ENCODE measurements at regions not wholly inside any gene's neighbourhood (a gene's known extent, or its start where the extent isn't known, plus 50 kb on each side); places are given as distances from the start of the nearest gene placed in this dataset.
A peak's percentile ranks its signal among the peaks of the same experiment; 100 is the strongest.

GRCh38 chr5:2696156-2696807, 55.2 kb downstream of the IRX2 start:
- Histone ChIP-seq H3K27me3 (ENCODE audit: control insufficient read depth, insufficient read depth, low read length) (no peaks in the 10 kb centered on the region), H3K36me3 (ENCODE audit: control insufficient read depth, insufficient read depth, low read length) (no peaks in the 10 kb centered on the region), H3K9me3 (replicated peaks; ENCODE audit: control insufficient read depth, low read depth, low read length) (no peaks in the 10 kb centered on the region), H3K4me3 (ENCODE audit: low read length) (no peak overlapping the region), H3K4me1 (ENCODE audit: control insufficient read depth, insufficient read depth, low read length) (no peaks in the 10 kb centered on the region), H3K27ac (ENCODE audit: low read length) (no peak overlapping the region)
- 87% methylated on average over 11 of the region's 16 CpGs for WGBS (ENCODE audit: insufficient coverage)
- no peak for DNase-seq

- WGBS (ENCODE audit: insufficient coverage) = 80% methylated on average over 4 of the region's 8 CpGs
- Histone ChIP-seq H3K27ac (ENCODE audit: low read length) (no peak overlapping the region), H3K4me1 (ENCODE audit: control insufficient read depth, insufficient read depth, low read length) (no peaks in the 10 kb centered on the region), H3K27me3 (ENCODE audit: control insufficient read depth, insufficient read depth, low read length) (no peaks in the 10 kb centered on the region), H3K4me3 (ENCODE audit: low read length) (no peak overlapping the region), H3K36me3 (ENCODE audit: control insufficient read depth, insufficient read depth, low read length) (no peaks in the 10 kb centered on the region), H3K9me3 (replicated peaks; ENCODE audit: control insufficient read depth, low read depth, low read length) (no peaks in the 10 kb centered on the region)
- no peak for DNase-seq
Observed at GRCh38 chr5:2695200-2695891, 56.1 kb downstream of the IRX2 start.

GRCh38 chr5:2691530-2691929, 59.9 kb downstream of the IRX2 start:
- Histone ChIP-seq H3K4me3 (ENCODE audit: low read length) (no peak overlapping the region), H3K27ac (ENCODE audit: low read length) (no peak overlapping the region), H3K36me3 (ENCODE audit: control insufficient read depth, insufficient read depth, low read length) (no peaks in the 10 kb centered on the region), H3K9me3 (replicated peaks; ENCODE audit: control insufficient read depth, low read depth, low read length) (no peaks in the 10 kb centered on the region), H3K27me3 (ENCODE audit: control insufficient read depth, insufficient read depth, low read length) (peaks cover 2% of the 10 kb centered on the region), H3K4me1 (ENCODE audit: control insufficient read depth, insufficient read depth, low read length) (no peaks in the 10 kb centered on the region)
- no peak for DNase-seq
- WGBS (ENCODE audit: insufficient coverage) = no CpG with 5 or more reads among the region's 1 CpG

- no peak overlapping the region for H3K4me3 ChIP-seq (ENCODE audit: low read length)
- no peaks in the 10 kb centered on the region for H3K36me3 ChIP-seq (ENCODE audit: control insufficient read depth, insufficient read depth, low read length)
- H3K9me3 ChIP-seq (replicated peaks; ENCODE audit: control insufficient read depth, low read depth, low read length) = no peaks in the 10 kb centered on the region
- no peak overlapping the region for H3K27ac ChIP-seq (ENCODE audit: low read length)
- H3K27me3 ChIP-seq (ENCODE audit: control insufficient read depth, insufficient read depth, low read length) = peaks cover 2% of the 10 kb centered on the region
- WGBS (ENCODE audit: insufficient coverage) = 57% methylated on average over 1 of the region's 6 CpGs
- DNase-seq = no peak
- H3K4me1 ChIP-seq (ENCODE audit: control insufficient read depth, insufficient read depth, low read length) = no peaks in the 10 kb centered on the region
Observed at GRCh38 chr5:2690293-2690692, 61.2 kb downstream of the IRX2 start.

- no peak for DNase-seq
- Histone ChIP-seq H3K27me3 (ENCODE audit: control insufficient read depth, insufficient read depth, low read length) (peaks cover 4% of the 10 kb centered on the region), H3K27ac (ENCODE audit: low read length) (no peak overlapping the region), H3K4me3 (ENCODE audit: low read length) (no peak overlapping the region), H3K36me3 (ENCODE audit: control insufficient read depth, insufficient read depth, low read length) (no peaks in the 10 kb centered on the region), H3K4me1 (ENCODE audit: control insufficient read depth, insufficient read depth, low read length) (no peaks in the 10 kb centered on the region), H3K9me3 (replicated peaks; ENCODE audit: control insufficient read depth, low read depth, low read length) (no peaks in the 10 kb centered on the region)
- WGBS (ENCODE audit: insufficient coverage) = 88% methylated on average over 5 of the region's 5 CpGs
Observed at GRCh38 chr5:2688586-2688985, 62.9 kb downstream of the IRX2 start.

- H3K36me3 ChIP-seq (ENCODE audit: control insufficient read depth, insufficient read depth, low read length) = no peaks in the 10 kb centered on the region
- peaks cover 4% of the 10 kb centered on the region for H3K27me3 ChIP-seq (ENCODE audit: control insufficient read depth, insufficient read depth, low read length)
- no peaks in the 10 kb centered on the region for H3K9me3 ChIP-seq (replicated peaks; ENCODE audit: control insufficient read depth, low read depth, low read length)
- H3K4me3 ChIP-seq (ENCODE audit: low read length) = no peak overlapping the region
- 69% methylated on average over 5 of the region's 7 CpGs for WGBS (ENCODE audit: insufficient coverage)
- H3K27ac ChIP-seq (ENCODE audit: low read length) = no peak overlapping the region
- no peak for DNase-seq
- H3K4me1 ChIP-seq (ENCODE audit: control insufficient read depth, insufficient read depth, low read length) = no peaks in the 10 kb centered on the region
Observed at GRCh38 chr5:2687746-2688145, 63.7 kb downstream of the IRX2 start.

GRCh38 chr5:2686321-2687124, 65.0 kb downstream of the IRX2 start:
- DNase-seq = no peak
- no peaks in the 10 kb centered on the region for H3K4me1 ChIP-seq (ENCODE audit: control insufficient read depth, insufficient read depth, low read length)
- no peak overlapping the region for H3K4me3 ChIP-seq (ENCODE audit: low read length)
- no peak overlapping the region for H3K27ac ChIP-seq (ENCODE audit: low read length)
- no peaks in the 10 kb centered on the region for H3K9me3 ChIP-seq (replicated peaks; ENCODE audit: control insufficient read depth, low read depth, low read length)
- 44% methylated on average over 20 of the region's 28 CpGs for WGBS (ENCODE audit: insufficient coverage)
- peaks cover 4% of the 10 kb centered on the region for H3K27me3 ChIP-seq (ENCODE audit: control insufficient read depth, insufficient read depth, low read length)
- H3K36me3 ChIP-seq (ENCODE audit: control insufficient read depth, insufficient read depth, low read length) = no peaks in the 10 kb centered on the region

GRCh38 chr5:2685651-2686272, 65.7 kb downstream of the IRX2 start:
- WGBS (ENCODE audit: insufficient coverage) = 47% methylated on average over 2 of the region's 4 CpGs
- Histone ChIP-seq H3K36me3 (ENCODE audit: control insufficient read depth, insufficient read depth, low read length) (no peaks in the 10 kb centered on the region), H3K9me3 (replicated peaks; ENCODE audit: control insufficient read depth, low read depth, low read length) (no peaks in the 10 kb centered on the region), H3K4me1 (ENCODE audit: control insufficient read depth, insufficient read depth, low read length) (no peaks in the 10 kb centered on the region), H3K4me3 (ENCODE audit: low read length) (no peak overlapping the region), H3K27me3 (ENCODE audit: control insufficient read depth, insufficient read depth, low read length) (peaks cover 4% of the 10 kb centered on the region), H3K27ac (ENCODE audit: low read length) (no peak overlapping the region)
- peak; percentile 16 for DNase-seq

GRCh38 chr5:2684606-2685005, 66.9 kb downstream of the IRX2 start:
- H3K27ac ChIP-seq (ENCODE audit: low read length) = no peak overlapping the region
- H3K9me3 ChIP-seq (replicated peaks; ENCODE audit: control insufficient read depth, low read depth, low read length) = no peaks in the 10 kb centered on the region
- H3K36me3 ChIP-seq (ENCODE audit: control insufficient read depth, insufficient read depth, low read length) = no peaks in the 10 kb centered on the region
- H3K4me3 ChIP-seq (ENCODE audit: low read length) = no peak overlapping the region
- H3K27me3 ChIP-seq (ENCODE audit: control insufficient read depth, insufficient read depth, low read length) = peaks cover 4% of the 10 kb centered on the region
- WGBS (ENCODE audit: insufficient coverage) = 72% methylated on average over 5 of the region's 11 CpGs
- DNase-seq = no peak
- no peaks in the 10 kb centered on the region for H3K4me1 ChIP-seq (ENCODE audit: control insufficient read depth, insufficient read depth, low read length)

- H3K27me3 ChIP-seq (ENCODE audit: control insufficient read depth, insufficient read depth, low read length) = peaks cover 4% of the 10 kb centered on the region
- WGBS (ENCODE audit: insufficient coverage) = 62% methylated on average over 8 of the region's 14 CpGs
- no peaks in the 10 kb centered on the region for H3K4me1 ChIP-seq (ENCODE audit: control insufficient read depth, insufficient read depth, low read length)
- no peaks in the 10 kb centered on the region for H3K9me3 ChIP-seq (replicated peaks; ENCODE audit: control insufficient read depth, low read depth, low read length)
- no peak overlapping the region for H3K27ac ChIP-seq (ENCODE audit: low read length)
- no peak overlapping the region for H3K4me3 ChIP-seq (ENCODE audit: low read length)
- no peak for DNase-seq
- H3K36me3 ChIP-seq (ENCODE audit: control insufficient read depth, insufficient read depth, low read length) = no peaks in the 10 kb centered on the region
Observed at GRCh38 chr5:2683720-2684119, 67.8 kb downstream of the IRX2 start.
